ENCODE measurements at regions not wholly inside any gene's neighbourhood (a gene's known extent, or its start where the extent isn't known, plus 50 kb on each side); places are given as distances from the start of the nearest gene placed in this dataset.

GRCh38 chr13:111577956-111578605 lies 257.6 kb downstream of the TEX29 start:
- no peak for DNase-seq (ENCODE audit: extremely low read depth, low read depth)
- TF ChIP-seq CTCF (IDR thresholded peaks at IDR 0.05; ENCODE audit: low read depth, low read length): no peak

- no peak for TF ChIP-seq CTCF (IDR thresholded peaks at IDR 0.05; ENCODE audit: low read depth, low read length)
- no peak for DNase-seq (ENCODE audit: extremely low read depth, low read depth)
Measured at GRCh38 chr13:111584101-111584672, 263.7 kb downstream of the TEX29 start.

- DNase-seq (ENCODE audit: extremely low read depth, low read depth): no peak
- TF ChIP-seq CTCF (IDR thresholded peaks at IDR 0.05; ENCODE audit: low read depth, low read length): no peak
Measured at GRCh38 chr13:111584870-111585269, 264.4 kb downstream of the TEX29 start.

- DNase-seq (ENCODE audit: extremely low read depth, low read depth): no peak
- no peak for TF ChIP-seq CTCF (IDR thresholded peaks at IDR 0.05; ENCODE audit: low read depth, low read length)
Measured at GRCh38 chr13:111586291-111586690, 265.8 kb downstream of the TEX29 start.

GRCh38 chr13:111587249-111587648 lies 266.8 kb downstream of the TEX29 start:
- DNase-seq (ENCODE audit: extremely low read depth, low read depth): no peak
- TF ChIP-seq CTCF (IDR thresholded peaks at IDR 0.05; ENCODE audit: low read depth, low read length): no peak

GRCh38 chr13:111589321-111589720 lies 268.9 kb downstream of the TEX29 start:
- no peak for DNase-seq (ENCODE audit: extremely low read depth, low read depth)

More at GRCh38 chr13:111589321-111589720, 268.9 kb downstream of the TEX29 start:
- TF ChIP-seq CTCF (IDR thresholded peaks at IDR 0.05; ENCODE audit: low read depth, low read length): no peak
